Stimulated activated CD4-positive, alpha-beta T cell treated with anti-CD3 and anti-CD28 coated beads, Interleukin-4, amount 100 ng/mL, for 48 hours (primary cell): ENCODE measurements at regions not wholly inside any gene's neighbourhood (a gene's known extent, or its start where the extent isn't known, plus 50 kb on each side); places are given as distances from the start of the nearest gene placed in this dataset.

Source experiments
- DNase-seq, 2 donors: peaks; one replicate each; pipeline ENCODE4 v3.0.0-alpha.2; 2020; ENCODE audit warnings: low read depth in 2 of 2

DNA sequence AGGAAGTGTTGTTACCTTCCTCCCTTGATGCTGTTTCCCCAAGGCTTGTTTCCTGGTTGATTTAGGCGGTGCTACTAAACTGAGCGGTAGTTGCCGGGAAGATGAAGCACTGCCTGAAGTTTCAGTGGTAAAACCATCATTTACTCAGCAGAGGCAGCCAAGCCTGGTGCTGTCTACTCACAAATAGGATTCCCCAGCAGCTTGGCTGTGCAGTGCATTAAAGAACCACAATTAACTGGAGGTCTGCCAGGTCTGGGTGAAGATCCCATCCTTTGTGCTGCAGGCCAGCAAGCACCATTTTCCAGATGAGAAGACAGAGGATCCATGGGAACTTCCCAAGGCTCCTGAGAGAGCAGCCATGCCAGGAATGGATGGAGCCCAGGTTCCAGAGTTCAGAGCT lies 231.9 kb upstream of the E2F8 start:
- no peak for DNase-seq

DNA sequence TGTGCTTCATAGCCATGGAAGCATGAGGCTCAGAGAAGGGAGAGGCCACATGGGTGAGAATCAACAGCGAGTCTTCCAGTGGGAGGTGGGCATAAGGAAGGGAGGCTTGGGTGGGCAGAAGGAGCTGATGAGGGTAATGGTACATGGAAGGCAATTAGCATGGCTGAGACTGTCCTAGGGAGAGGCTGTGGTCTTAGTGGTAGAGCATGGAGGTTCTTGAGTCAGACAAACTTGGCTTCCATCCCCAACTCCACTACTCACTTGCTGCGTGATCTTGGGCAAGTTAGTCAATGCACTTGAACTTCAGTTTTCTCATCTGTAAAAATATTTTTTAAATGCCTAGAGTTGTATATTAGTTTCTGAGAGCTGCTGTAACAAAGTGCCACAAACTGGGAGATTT lies 227.2 kb upstream of the E2F8 start:
- no peak for DNase-seq

DNA sequence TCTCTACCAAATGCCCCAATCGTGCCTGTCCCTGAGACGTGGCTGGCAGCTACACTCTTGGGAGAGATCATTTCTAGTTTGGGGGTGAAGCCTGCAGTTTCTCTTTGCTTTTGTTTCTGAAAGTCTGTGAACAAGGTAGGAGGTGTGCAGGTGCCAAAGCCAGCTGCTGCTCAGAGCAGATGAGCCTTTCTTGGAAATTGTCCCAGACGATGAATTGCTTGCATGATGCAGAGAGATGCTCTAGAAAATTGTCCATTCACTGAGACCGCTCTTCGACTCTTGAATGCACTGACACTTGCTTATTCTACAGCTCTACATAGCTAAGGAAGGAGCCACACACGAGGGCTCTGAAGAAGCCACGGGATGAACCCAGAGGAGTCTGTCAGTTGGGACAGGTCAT lies 225.6 kb upstream of the E2F8 start:
- no peak for DNase-seq

DNA sequence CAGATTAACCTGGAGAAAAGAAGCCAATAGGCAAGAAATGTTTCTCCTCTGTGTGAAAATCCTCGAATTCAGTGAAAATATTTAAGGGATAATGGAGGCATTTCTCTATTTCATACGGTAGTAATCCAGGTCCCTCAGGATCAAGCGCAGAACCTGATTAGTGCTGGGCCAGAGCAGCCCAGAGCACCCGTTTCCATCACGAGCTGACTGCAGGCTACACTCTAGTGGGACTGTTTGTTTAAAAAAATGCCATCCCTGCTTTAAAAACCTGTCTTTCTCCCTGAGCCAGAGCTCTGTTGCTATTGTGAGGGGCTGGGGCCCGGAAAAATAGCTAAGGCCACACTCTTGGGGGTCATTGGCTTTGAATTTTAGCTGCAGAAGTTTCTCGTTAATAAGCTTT lies 223.2 kb upstream of the E2F8 start:
- no peak for DNase-seq

DNA sequence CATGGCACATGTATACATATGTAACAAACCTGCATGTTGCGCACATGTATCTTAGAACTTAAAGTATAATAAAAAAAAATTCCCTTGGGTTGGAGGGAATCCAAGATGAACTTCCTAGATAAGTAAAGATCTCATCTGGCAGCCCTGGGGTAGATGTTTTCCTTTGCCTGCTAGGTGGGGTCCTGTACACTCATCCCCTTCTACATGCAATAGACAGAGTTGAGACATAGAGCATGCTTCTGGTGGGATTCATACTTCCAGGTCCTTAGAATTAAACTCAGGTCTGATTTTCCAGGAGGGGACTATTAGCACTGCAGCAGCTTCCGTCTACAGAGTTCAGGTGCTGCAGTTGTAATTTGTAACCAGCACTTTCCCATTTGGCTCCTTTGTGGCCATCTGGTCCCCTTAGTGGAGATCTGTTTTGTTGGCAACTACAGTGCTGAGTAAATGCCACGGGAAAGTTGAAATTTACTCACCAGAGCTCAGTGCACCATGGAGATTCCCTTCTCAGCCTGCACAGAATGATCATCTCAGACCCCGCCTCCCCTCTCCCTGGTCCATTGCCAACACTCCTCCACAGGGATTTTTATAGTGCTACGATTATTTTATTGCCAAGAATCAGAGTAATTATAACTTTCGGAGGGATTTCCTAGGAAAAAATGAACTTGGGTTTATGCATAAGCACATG lies 220.1 kb upstream of the E2F8 start:
- no peak for DNase-seq

DNA sequence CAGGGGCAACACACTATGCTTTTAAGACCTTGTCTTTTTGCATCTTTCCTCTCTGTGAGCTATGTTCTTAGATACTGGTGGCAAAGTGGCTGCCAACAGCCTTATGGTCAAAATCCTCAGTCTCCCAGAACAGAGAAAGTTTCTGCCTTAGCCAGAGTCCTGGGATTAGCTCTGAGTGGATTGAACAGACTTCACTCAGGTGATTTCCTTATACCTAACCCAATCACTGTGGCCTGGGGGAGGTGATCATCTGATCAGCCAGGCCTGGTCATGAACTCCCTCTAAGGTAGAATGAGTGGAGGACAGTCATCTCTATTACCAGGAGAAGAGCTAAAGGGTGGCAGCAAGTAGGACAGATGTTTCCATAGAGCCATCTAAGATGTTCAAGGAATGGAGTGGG lies 218.5 kb upstream of the E2F8 start:
- DNase-seq, result no peak

DNA sequence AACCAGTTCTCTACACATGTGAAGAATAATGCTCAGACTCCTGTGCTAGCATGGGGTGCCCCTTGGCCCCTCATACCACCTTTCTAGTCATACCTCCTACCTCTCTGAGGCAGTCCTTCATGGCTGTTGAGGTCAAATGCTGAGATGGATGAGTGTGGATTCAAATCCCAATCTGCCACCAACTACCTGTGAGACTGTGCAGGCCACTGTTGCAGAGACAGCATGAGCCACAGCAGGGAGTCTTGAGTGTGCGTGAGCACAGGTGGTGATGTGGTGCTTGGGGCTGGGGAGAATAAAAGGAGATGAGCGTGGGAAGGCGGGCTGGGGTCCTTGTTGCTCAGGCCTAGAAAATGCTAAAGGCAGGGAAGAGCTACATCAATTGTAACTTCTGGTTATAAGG lies 218.0 kb upstream of the E2F8 start:
- no peak for DNase-seq

DNA sequence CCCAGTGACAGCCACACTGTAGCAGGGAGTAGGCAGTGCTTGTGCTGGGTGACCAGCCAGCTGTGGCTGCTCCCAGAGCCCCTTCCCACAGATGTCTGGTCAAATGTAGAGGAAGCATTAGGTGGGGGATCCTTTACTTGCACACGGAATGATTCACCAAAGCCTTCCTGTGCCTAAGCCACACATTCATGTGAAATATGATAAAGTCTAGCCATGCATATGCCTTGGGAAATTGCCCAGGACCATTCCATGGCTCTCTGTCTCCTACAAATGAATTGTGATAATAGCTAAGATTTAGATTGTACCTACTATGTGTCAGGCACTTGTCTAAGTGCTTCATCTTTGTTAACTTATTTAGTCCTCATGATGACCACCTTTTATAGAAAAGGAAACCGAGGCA lies 217.5 kb upstream of the E2F8 start:
- DNase-seq, result no peak

DNA sequence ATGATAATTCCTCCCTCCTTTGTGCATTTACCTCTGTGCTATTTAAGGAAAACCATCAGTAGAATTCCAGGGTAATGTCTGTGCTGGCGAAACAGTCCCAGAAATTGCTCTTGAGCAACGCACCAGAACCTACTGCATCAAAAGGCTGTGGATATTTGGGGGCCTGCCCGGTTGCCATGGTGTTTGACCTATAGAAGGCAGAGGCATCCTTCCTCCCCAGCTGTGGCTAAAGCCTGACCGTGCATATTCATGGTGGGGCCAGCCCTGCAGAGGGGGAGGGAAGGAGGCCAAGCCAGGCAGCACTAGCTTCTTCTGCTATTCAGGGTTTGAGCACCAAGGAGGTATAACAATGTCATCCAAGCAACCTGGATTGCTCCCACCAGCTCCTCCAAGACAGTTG lies 215.0 kb upstream of the E2F8 start:
- DNase-seq, result no peak

DNA sequence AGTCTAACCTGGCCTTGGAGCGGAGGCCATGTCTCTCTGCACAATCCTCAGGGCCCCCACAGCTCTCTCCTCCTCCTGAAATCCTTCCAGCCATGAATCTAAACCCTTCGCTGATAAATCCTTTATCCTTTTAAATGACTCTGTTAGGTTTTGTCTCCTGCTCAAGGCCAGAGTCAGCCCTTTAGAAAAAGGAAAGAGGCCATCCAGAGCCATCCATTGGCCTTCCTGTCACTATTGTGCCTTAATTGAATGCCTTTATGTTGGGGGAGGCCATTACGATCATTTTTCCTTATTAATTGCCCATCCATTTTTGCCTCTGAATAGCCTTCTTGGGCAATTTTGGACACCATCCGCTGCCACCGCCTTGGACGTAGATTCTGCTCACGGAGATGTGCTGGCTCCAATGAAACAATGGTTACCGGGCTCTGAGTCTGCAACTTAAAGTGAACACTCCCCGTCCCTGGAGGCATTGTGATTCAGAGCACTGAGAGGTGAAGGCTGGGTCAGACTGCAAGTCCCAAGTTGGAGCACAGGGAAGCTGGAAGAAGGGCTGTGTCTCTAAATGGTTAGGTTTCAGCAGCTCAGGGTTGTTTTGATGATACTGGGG lies 213.0 kb upstream of the E2F8 start:
- DNase-seq, result no peak

DNA sequence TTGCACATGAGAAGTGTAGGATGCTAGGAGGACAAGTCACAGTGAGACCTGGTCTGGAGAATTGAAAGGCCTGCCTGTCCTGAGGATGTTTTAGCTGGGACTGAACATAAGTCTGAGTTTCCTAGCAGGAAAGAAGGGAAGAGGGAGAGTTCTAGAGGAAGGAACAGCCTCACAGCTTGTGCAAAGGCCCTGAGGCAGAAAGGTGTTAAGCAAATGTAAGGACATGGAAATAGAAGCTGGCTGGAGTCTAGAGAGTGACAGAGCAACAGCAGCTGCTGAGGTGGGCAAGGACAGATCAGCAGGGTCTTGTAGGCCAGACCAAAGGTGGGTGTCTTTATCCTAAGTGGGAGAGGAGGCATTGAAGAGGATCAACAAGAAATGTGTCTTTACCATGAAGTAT lies 210.9 kb upstream of the E2F8 start:
- DNase-seq, result no peak

DNA sequence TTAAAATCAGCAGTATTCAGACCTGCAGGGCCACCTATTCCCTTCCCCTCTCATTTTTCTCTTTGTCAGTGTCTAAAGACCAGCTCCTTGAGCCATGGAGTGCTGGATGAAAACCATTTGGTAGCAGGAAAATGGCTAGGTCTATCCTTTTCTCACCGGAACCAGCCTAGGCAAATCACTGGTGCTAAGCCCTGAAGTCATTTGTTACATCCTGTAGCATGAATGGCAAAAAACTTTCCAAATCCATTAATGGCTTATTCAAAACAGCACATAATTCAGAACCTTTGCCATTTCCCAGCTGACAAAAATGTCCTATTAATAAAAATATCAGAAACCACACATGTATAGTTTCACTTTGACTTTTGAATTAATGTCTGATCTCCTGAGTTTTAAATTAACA lies 209.5 kb upstream of the E2F8 start:
- DNase-seq, result no peak

DNA sequence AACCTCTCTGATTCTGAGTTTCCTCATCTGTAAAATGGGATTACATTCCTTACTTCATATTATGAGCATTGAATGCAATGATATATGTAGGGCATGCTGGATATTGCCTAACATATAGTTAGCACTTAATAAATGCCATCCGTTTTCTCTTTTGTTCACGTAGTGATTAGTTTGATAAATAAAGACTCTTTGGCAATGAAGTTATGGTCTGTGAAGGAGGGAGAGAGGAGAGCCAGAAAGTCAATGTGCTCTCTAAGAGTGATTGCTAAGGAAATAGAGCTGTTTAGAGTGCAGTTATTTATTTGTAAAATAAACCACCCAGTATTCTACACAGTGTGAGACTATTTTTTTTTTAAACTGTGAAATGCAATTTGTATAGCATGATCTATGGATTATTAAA lies 207.9 kb upstream of the E2F8 start:
- no peak for DNase-seq

DNA sequence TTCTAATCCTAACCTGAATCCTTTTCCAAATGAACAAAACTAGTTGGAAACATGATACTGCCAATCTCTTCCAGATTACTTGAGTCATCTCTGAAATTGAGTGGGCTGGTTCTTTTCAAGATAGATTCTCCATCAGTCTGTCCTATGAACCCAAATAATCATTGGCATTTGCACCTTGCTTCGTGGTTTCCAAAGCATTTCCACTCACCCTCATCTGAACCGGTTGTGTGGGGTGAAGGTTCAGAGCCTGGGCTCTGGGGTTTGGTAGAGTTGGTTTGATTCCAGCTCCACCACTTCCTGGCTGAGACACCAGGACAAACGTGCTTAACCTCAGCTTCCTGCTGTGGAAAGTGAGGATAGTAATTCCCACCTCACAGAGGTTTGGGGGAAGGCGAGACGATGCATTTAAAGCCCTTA lies 206.4 kb upstream of the E2F8 start:
- DNase-seq, result no peak

DNA sequence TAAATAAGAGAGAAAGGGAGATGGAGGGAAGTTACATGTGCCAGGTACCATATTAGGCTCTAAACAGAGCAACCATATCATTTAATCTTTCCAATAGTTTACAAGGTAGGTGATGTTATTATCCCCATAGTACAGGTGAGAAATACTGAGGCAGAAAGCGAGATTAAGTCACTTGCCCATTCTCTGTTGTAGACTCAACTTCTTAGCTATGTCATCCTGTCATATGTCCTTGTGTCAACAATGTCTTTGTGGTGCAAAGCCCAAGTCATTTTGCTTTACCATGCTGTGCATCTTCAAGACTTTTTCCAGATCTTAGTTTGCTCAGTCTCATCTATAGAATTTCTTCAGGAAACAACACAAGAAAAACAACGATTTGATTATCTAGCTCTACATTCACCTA lies 205.0 kb upstream of the E2F8 start:
- DNase-seq, result no peak

DNA sequence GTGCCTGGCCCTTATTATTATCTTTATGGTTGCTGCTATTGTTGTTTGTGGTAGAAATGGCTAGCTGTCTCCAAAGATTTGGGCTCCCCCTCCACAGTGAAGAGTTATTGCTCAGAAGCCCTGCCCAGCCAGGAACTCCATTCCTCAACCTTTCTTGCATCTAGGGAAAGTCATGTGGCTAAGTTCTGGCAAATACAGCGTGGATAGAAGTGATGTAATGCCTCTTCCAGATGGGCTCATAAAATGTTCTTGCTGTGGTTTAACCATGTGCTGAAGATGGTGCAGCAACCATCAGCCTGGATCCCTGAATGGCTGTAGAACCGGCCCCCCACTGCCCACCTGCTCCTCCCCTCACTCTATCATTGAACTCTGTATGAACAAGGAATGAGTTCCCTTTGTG lies 203.5 kb upstream of the E2F8 start:
- no peak for DNase-seq

DNA sequence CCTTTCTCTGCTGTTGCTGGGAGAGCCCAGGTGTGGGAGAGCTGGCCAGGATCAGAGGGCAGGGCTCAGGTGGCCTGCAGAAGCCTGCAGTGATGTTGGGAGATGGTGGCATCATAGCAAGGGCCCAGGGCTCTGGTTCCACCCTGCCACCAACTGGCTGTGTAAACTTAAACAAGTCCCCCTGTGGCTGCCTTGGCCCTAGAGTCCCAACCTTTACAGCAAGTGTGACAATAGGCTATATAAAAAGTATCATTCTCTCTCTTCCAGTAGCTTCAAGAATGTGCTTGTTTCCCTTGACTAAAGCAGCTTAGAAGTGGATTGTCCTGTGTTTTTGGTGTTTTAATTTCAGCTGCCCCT lies 201.8 kb upstream of the E2F8 start:
- no peak for DNase-seq

DNA sequence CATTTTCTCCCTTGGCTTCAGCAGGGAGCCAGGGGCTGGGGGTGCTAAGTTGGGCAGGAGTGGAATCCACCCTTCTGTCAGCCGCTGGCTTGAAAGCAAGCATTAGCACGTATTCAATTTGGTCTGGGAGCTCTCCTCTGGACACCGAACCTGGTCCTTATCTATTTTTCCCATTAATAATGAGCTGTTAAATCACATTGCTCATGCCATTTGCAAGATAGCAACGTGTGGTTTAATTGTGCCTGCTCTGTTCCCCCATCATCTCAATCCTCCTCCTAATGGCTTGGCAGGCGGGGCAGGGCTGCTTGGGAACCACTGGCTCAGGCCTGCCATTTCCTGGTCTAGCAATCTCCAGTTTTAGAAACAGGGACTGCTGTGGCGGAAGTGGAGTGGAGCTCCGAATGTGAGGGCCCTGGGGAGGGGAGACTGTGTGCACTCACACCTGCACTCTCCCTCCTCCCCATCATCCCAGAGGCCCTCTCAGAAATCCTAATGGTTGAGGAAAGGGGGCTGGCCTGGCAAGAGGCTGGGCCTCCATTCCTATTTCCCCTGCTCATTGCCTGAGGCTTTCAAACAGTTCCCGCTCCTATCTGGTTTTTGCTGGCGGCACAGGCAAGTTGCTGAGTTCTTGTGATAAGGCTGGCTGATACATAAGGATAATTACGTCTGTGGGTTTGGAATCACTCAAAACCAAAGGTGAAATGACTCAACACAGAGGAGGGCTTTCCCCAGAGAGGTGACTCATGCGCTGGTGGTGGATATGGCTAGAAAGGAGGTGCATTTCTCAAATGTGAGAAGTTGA lies 201.2 kb upstream of the E2F8 start:
- peak; percentile 42 to 59 for DNase-seq

DNA sequence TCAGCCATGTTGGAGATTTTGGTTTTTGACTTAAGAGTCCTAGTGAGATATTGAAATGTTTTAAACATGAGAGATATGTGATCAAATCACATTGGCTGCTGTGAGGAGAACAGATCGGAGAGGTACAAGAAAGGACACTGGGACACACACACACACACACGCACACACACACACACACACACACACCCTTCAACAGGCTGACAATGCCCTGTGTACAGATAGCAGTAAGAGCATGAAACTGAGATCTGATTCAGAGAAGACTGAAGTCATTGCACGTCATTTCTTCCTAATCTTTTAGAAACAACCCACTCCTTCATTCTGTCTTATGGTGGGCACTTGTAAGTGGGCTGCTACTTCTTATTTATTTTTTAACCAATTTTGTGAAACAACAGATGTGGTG lies 200.5 kb upstream of the E2F8 start:
- DNase-seq, result no peak

DNA sequence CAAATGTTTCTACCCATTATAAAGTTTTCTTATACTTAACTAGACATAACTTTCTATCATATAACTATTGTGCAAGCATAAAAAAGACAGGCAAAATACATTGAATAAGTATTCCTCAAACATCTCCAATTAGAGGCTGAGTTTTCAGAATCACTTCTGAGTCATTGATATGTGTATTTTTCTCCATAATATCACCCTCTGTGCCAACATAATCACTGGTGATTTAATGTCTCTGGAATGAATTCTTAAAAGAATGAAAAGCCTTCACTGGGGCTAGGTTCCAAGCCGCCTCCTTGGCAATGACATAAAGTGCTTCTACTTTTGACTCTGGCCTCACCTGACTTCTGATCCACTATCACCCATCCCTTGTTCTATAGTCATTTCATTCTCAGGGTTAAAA lies 197.0 kb upstream of the E2F8 start:
- no peak for DNase-seq

DNA sequence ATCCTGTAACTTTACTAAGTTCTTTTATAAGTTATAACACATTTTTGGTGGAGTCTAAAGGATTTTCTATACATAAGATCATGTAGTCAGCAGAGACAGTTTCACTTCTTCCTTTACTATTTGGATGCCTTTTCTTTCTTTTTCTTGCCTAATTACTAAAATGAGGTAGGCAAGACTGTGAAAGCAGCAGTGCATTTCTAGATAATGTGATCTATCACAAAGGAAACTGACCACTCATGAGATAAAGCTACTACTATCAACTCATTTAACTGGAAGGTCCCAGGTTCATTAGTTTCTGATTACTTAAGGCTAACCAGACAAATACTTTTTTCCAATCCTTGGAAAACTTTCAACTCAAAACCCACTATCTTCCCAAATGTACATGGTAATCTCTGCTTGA lies 196.2 kb upstream of the E2F8 start:
- no peak for DNase-seq

DNA sequence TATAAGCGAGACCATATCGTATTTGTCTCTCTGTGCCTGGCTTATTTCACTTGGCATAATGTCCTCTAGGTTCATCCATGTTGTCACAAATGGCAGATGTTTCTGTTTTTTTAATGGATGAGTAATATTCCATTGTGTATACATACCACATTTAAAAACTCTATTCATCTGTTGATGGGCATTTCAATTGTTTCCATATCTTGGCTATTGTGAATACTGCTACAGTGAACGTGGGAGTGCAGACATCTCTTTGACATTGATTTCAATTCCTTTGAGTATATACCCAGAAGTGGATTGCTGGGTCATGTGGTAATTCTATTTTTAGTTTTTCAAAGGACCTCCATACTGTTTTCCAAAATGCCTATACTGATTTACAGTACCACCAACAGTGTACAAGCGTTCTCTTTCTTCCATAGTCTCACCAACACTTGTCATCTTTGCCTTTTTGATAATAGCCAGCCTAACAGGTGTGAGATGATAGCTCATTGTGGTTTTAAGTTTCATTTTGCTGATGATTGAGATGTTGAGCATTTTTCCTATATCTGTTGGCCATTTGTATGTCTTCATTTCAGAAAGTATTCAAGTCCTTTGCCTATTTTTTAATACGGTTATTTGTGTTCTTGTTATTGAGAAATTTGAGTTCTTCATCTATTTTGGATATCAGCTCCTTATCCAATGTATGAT lies 194.7 kb upstream of the E2F8 start:
- no peak for DNase-seq

DNA sequence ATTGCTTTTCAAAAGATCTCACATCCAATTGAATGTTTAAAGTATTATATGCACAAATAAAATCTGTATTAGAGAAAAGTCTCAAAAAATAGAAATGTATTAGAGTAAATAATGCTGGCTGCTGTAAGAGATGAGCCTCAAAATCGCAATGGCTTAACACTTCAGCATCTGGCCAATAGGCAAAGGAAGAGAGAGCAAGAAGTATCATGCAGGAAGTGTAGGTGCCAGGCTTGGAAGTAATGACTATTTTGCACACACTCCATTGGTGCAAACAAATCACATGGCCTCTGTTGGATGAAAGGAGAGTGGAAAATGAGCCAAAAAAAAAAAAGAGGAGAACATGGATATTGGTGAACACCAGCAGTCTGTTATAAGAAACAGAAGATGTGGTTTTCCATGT lies 193.0 kb upstream of the E2F8 start:
- no peak for DNase-seq
